Transverse colon (tissue), 3 donors: ENCODE measurements at regions not wholly inside any gene's neighbourhood (a gene's known extent, or its start where the extent isn't known, plus 50 kb on each side); places are given as distances from the start of the nearest gene placed in this dataset.

ENCODE experiments used
- CTCF ChIP-seq, 5 experiments: fragments of 200-600 bp in 3 of 5; fragments of 450-650 bp in 2 of 5; sonication (generic) in 3 of 5; IDR thresholded peaks; 1 replicate in 2 of 5; 2 replicates in 3 of 5; pipeline ENCODE4 v1.5.1; 2016 to 2017; ENCODE audit warnings: antibody characterized with exemption in 5 of 5, inconsistent platforms in 3 of 5, mild to moderate bottlenecking in 2 of 5, moderate library complexity in 1 of 5
- EP300 ChIP-seq: sonication (generic); formaldehyde crosslinking; IDR thresholded peaks from one replicate; pipeline ENCODE4 v1.6.1; 2017; ENCODE audit warnings: antibody characterized with exemption, low read depth
- POLR2A ChIP-seq: fragments of 450-650 bp; IDR thresholded peaks from one replicate; pipeline ENCODE4 v1.6.1; 2016; ENCODE audit warnings: antibody characterized with exemption, mild to moderate bottlenecking, moderate library complexity

GRCh38 chr9:18127499-18127875, 346.5 kb upstream of the ADAMTSL1 start:
- no peak for TF ChIP-seq CTCF (IDR thresholded peaks at IDR 0.05)
- TF ChIP-seq EP300, result no peak
- TF ChIP-seq POLR2A, result no peak
